ENCODE measurements at regions not wholly inside any gene's neighbourhood (a gene's known extent, or its start where the extent isn't known, plus 50 kb on each side); places are given as distances from the start of the nearest gene placed in this dataset.

DNA sequence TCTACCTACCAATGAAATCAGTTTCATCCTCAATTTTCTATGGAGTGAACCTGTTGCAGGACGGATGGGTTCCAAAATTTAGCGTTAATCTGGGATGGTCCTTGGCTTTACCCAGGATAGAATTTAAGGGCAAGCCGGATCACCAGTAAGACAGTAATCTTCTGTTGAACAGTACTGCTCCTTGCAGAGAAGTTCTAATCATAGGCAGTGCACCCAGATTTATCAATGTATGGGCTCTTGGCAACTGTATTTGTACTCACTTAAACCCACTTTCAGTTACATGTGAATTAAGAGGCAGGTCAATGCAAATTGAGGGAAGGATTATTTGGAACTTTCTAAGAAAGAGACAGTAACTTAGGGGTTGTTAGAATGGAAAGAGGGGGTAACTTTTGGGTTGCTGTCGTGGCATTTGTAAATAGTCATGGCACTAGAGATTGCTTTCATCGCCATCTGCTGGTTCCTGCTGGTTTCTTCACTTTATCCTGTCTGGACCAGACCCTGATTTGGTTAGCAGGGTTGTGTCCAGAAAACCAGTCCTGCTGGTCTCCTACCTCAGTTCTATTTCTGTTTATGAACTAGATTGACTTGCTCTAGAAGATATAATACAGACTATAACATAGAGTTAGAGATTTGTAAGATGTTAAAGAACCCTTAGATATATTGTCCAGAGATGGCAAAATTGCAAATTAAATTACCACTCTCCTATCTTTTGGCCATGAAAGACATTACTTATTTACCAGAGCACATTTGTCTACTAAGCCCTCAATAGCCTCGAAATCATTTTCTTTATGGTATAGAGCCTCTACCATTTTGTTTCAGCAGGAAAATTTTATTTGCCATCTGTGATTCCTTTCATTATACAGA, 646.3 kb downstream of the UTRN start:
- TF ChIP-seq, protein P1, sequence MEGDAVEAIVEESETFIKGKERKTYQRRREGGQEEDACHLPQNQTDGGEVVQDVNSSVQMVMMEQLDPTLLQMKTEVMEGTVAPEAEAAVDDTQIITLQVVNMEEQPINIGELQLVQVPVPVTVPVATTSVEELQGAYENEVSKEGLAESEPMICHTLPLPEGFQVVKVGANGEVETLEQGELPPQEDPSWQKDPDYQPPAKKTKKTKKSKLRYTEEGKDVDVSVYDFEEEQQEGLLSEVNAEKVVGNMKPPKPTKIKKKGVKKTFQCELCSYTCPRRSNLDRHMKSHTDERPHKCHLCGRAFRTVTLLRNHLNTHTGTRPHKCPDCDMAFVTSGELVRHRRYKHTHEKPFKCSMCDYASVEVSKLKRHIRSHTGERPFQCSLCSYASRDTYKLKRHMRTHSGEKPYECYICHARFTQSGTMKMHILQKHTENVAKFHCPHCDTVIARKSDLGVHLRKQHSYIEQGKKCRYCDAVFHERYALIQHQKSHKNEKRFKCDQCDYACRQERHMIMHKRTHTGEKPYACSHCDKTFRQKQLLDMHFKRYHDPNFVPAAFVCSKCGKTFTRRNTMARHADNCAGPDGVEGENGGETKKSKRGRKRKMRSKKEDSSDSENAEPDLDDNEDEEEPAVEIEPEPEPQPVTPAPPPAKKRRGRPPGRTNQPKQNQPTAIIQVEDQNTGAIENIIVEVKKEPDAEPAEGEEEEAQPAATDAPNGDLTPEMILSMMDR (IDR thresholded peaks at IDR 0.05; ENCODE audit: low read depth, low read length): peak; percentile 71
- no peak overlapping the region for H3K4me3 ChIP-seq (ENCODE audit: low read depth, low read length)

DNA sequence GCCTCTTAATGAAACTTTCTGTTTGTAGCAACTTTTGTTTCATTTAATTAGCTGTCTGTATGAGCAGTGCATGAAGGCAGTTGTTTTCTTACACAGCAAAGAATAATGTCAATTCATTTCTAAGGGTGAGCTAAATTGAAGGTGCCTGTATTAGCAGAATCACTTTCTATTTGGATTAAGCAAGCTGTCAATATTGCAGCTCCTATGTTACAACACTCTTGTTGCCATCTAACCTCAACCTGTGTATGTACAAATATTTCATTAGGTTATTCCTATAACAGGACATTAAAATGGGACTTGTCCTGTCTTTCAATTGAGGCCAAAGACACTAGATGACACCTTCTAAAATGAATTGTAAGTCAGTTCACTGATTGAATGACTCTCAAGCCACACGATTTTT, 647.5 kb downstream of the UTRN start:
- no peak overlapping the region for H3K4me3 ChIP-seq (ENCODE audit: low read depth, low read length)
- TF ChIP-seq, protein P1 (IDR thresholded peaks at IDR 0.05; ENCODE audit: low read depth, low read length): no peak

DNA sequence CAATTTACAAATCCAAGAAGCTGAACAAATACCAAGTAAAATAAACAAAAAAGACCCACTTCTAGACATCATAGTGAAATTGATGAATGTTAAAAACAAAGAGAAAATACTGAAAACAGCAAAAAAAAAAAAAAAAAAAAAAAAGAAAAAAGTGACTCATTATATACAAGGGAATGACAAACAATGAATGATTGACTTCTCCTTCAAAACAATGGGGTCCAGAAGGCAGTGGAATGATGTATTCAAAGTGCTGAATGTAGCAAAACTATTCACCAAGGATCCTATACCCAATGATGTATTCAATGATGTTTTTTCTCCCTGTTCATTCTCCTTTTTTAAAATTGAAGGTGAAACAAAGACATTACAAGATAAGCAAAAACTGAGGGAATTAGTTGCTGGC, 650.0 kb downstream of the UTRN start:
- TF ChIP-seq, protein P1 (IDR thresholded peaks at IDR 0.05; ENCODE audit: low read depth, low read length): no peak
- H3K4me3 ChIP-seq (ENCODE audit: low read depth, low read length): no peak overlapping the region

DNA sequence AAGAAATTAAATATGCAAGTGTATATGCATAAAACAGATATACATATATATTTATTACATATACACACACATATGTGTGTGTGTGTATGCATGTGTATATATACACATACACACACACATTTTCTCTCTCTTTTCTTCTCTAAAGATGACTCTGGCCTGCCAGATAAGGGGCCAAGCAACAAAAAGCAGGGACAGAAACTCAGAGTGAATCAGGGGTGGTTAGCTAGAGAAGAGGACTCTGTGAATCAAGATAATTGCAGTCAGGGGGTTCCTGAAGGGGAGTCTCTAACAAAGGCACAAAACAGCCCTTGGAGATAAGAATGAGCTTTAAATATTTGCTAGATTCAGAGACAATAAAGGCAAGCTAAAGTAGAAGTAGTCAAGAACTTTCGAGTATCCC, 650.5 kb downstream of the UTRN start:
- H3K4me3 ChIP-seq (ENCODE audit: low read depth, low read length): no peak overlapping the region
- TF ChIP-seq, protein P1 (IDR thresholded peaks at IDR 0.05; ENCODE audit: low read depth, low read length): no peak

DNA sequence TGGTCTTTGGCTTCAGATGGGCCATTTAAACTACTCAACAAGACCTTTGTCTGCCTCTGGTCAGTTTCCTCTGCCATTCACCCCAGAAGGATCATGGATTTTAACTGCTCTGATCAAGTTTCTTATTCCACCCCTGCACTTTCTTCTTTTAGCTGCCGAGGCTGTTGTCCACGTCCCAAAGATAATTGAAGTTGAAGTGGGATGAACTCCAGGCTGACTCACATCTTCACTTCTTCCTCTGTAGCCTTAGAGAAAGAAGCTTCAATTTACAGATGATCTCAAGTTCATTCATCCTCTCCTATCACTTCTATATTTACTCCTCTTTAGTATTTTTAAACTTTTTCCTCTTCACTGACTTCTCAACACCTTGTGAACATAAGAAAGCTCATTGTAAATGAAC, 651.6 kb downstream of the UTRN start:
- TF ChIP-seq, protein P1 (IDR thresholded peaks at IDR 0.05; ENCODE audit: low read depth, low read length): no peak
- no peak overlapping the region for H3K4me3 ChIP-seq (ENCODE audit: low read depth, low read length)

DNA sequence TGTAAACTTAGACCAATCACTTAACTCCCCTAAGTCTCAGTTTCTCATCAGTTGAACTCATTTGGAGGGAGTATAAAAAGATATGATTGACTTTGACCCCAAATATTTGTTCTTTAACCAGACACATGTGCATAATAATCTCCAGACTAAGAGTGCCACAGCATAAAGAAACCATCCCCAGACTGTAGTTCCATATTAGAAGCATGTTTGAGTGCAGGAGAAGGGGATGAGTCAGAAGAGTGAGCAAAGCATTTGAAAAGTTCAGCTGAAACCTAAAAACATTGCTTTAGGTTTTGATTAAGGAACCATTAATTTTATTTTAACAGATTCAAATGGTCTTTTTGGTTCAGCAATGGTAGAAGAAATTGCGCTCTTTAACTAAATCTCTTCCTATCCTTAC, 654.8 kb downstream of the UTRN start:
- H3K4me3 ChIP-seq (ENCODE audit: low read depth, low read length): no peak overlapping the region

DNA sequence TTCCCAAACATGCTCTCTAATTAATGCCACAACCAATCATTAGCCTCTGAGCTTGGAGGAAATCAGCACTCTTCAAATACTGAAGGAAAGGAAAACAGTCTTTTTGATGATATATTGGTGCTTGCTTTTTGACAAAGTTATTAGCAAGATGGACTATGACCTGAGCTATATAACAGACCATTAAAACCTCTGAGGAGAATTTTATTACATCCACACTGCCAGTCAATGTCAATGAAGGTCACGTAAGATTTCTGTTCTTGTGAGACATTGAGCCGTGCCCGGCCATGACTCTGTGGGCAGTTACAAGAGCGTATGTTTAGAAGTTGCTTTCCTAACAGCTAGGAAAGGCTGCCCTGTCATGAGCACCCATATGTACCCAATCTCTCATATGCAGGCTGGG, 659.0 kb downstream of the UTRN start:
- TF ChIP-seq, protein P1 (IDR thresholded peaks at IDR 0.05; ENCODE audit: low read depth, low read length): no peak
- H3K4me3 ChIP-seq (ENCODE audit: low read depth, low read length): no peak overlapping the region

More for the DNA sequence above, 654.8 kb downstream of the UTRN start:
- TF ChIP-seq, protein P1 (IDR thresholded peaks at IDR 0.05; ENCODE audit: low read depth, low read length): no peak

Measured in WI38 (cell line).